Liver (tissue), 3 donors: ENCODE measurements at regions not wholly inside any gene's neighbourhood (a gene's known extent, or its start where the extent isn't known, plus 50 kb on each side); places are given as distances from the start of the nearest gene placed in this dataset.

Experiments
- EGR1 ChIP-seq, 2 donors: IDR thresholded peaks; 2 replicates each; pipeline ENCODE4 v1.6.1; 2016 to 2018; ENCODE audit warnings: antibody characterized with exemption in 2 of 2, low read depth in 2 of 2
- GABPA ChIP-seq, 2 donors: IDR thresholded peaks in 1 of 2; conservative IDR thresholded peaks in 1 of 2; 2 replicates each; pipeline ENCODE4 v1.6.1; 2016; ENCODE audit warnings: antibody characterized with exemption in 2 of 2, mild to moderate bottlenecking in 1 of 2, moderate library complexity in 1 of 2
- HNF4A ChIP-seq, 2 donors: conservative IDR thresholded peaks; 2 replicates each; pipeline ENCODE4 v1.6.1; 2016; ENCODE audit warnings: antibody characterized with exemption in 2 of 2, mild to moderate bottlenecking in 2 of 2
- RAD21 ChIP-seq, 2 donors: IDR thresholded peaks; 2 replicates each; pipeline ENCODE4 v1.6.1; 2016; ENCODE audit warnings: antibody characterized with exemption in 2 of 2, mild to moderate bottlenecking in 2 of 2
- RXRA ChIP-seq, 2 donors: IDR thresholded peaks; 2 replicates each; pipeline ENCODE4 v1.6.1; 2017 to 2018; ENCODE audit warnings: antibody characterized with exemption in 2 of 2, mild to moderate bottlenecking in 1 of 2
- SP1 ChIP-seq: IDR thresholded peaks from 2 replicates; pipeline ENCODE4 v1.6.1; 2018; ENCODE audit warnings: antibody characterized with exemption, mild to moderate bottlenecking
- TAF1 ChIP-seq: conservative IDR thresholded peaks from 2 replicates; pipeline ENCODE4 v1.6.1; 2016; ENCODE audit warnings: antibody characterized with exemption, mild to moderate bottlenecking
- YY1 ChIP-seq: IDR thresholded peaks from 2 replicates; pipeline ENCODE4 v1.6.1; 2016; ENCODE audit warnings: antibody characterized with exemption, mild to moderate bottlenecking
- TF ChIP-seq, protein P1 (sequence below): fragments of 150-350 bp; IDR thresholded peaks from 2 replicates; pipeline ENCODE4 v1.5.1; 2017; ENCODE audit warnings: improper control_type of control experiment, low read depth, low read length; ENCODE audit not compliant: missing input control
- TF ChIP-seq, protein P2 (sequence below): IDR thresholded peaks from 2 replicates; pipeline ENCODE4 v1.6.1; 2016; ENCODE audit warnings: antibody characterized with exemption
- TF ChIP-seq, protein P3 (sequence below): IDR thresholded peaks from 2 replicates; pipeline ENCODE4 v1.6.1; 2016; ENCODE audit warnings: antibody characterized with exemption, mild to moderate bottlenecking
- TF ChIP-seq, protein P4 (sequence below): IDR thresholded peaks from 2 replicates; pipeline ENCODE4 v1.6.1; 2016; ENCODE audit warnings: antibody characterized with exemption
- TF ChIP-seq, protein P5 (sequence below): IDR thresholded peaks from 2 replicates; pipeline ENCODE4 v1.6.1; 2016; ENCODE audit warnings: antibody characterized with exemption
- donor health status: healthy.
- donor health status: healthy.

DNA sequence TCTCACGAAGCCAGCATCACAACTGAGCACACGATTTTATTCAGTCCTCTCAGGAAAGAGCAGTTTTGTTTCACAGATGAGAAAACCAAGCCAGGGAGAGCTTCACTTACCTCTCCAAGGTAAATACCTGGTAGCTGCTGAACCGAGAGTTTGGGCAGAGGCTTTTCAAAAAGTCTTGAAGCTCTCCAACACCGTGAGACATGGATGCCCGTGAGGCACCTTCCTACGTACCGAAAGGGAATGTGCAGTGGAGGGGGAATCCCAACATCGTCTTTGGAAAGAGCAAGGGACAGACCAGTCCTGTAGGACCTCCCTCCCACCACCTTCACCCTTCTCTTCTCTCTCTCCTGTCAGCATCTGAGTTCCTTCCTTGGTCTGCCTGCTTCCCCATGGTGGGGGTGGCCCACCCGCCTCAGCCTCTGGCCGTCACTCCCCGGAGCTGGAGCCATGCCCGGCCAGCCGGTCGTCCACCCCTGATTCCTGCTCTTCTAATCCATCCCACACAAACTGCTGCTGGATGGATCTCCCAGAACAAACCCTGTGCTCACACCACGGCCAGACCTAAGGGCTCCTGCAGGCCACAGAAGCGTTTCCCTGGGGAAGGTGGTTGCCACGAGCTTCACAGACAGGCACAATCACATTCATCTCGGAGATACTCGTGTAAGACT lies 97.3 kb upstream of the SNTG2 start:
- TF ChIP-seq, protein P1, sequence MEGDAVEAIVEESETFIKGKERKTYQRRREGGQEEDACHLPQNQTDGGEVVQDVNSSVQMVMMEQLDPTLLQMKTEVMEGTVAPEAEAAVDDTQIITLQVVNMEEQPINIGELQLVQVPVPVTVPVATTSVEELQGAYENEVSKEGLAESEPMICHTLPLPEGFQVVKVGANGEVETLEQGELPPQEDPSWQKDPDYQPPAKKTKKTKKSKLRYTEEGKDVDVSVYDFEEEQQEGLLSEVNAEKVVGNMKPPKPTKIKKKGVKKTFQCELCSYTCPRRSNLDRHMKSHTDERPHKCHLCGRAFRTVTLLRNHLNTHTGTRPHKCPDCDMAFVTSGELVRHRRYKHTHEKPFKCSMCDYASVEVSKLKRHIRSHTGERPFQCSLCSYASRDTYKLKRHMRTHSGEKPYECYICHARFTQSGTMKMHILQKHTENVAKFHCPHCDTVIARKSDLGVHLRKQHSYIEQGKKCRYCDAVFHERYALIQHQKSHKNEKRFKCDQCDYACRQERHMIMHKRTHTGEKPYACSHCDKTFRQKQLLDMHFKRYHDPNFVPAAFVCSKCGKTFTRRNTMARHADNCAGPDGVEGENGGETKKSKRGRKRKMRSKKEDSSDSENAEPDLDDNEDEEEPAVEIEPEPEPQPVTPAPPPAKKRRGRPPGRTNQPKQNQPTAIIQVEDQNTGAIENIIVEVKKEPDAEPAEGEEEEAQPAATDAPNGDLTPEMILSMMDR: no peak
- TF ChIP-seq, protein P2, sequence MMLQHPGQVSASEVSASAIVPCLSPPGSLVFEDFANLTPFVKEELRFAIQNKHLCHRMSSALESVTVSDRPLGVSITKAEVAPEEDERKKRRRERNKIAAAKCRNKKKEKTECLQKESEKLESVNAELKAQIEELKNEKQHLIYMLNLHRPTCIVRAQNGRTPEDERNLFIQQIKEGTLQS: no peak
- TF ChIP-seq, protein P3, sequence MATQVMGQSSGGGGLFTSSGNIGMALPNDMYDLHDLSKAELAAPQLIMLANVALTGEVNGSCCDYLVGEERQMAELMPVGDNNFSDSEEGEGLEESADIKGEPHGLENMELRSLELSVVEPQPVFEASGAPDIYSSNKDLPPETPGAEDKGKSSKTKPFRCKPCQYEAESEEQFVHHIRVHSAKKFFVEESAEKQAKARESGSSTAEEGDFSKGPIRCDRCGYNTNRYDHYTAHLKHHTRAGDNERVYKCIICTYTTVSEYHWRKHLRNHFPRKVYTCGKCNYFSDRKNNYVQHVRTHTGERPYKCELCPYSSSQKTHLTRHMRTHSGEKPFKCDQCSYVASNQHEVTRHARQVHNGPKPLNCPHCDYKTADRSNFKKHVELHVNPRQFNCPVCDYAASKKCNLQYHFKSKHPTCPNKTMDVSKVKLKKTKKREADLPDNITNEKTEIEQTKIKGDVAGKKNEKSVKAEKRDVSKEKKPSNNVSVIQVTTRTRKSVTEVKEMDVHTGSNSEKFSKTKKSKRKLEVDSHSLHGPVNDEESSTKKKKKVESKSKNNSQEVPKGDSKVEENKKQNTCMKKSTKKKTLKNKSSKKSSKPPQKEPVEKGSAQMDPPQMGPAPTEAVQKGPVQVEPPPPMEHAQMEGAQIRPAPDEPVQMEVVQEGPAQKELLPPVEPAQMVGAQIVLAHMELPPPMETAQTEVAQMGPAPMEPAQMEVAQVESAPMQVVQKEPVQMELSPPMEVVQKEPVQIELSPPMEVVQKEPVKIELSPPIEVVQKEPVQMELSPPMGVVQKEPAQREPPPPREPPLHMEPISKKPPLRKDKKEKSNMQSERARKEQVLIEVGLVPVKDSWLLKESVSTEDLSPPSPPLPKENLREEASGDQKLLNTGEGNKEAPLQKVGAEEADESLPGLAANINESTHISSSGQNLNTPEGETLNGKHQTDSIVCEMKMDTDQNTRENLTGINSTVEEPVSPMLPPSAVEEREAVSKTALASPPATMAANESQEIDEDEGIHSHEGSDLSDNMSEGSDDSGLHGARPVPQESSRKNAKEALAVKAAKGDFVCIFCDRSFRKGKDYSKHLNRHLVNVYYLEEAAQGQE: no peak
- TF ChIP-seq GABPA (IDR thresholded peaks at IDR 0.05 in 1 of 2, conservative IDR thresholded peaks at IDR 0.05 in 1 of 2) (no peak), EGR1 (IDR thresholded peaks at IDR 0.05; ENCODE audit: low read depth in 2 of 2) (no peak), YY1 (no peak), TAF1 (no peak), SP1 (no peak), RAD21 (IDR thresholded peaks at IDR 0.05) (no peak), HNF4A (conservative IDR thresholded peaks at IDR 0.05) (no peak), RXRA (IDR thresholded peaks at IDR 0.05) (no peak)
- TF ChIP-seq, protein P4, sequence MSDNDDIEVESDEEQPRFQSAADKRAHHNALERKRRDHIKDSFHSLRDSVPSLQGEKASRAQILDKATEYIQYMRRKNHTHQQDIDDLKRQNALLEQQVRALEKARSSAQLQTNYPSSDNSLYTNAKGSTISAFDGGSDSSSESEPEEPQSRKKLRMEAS: no peak
- TF ChIP-seq, protein P5, sequence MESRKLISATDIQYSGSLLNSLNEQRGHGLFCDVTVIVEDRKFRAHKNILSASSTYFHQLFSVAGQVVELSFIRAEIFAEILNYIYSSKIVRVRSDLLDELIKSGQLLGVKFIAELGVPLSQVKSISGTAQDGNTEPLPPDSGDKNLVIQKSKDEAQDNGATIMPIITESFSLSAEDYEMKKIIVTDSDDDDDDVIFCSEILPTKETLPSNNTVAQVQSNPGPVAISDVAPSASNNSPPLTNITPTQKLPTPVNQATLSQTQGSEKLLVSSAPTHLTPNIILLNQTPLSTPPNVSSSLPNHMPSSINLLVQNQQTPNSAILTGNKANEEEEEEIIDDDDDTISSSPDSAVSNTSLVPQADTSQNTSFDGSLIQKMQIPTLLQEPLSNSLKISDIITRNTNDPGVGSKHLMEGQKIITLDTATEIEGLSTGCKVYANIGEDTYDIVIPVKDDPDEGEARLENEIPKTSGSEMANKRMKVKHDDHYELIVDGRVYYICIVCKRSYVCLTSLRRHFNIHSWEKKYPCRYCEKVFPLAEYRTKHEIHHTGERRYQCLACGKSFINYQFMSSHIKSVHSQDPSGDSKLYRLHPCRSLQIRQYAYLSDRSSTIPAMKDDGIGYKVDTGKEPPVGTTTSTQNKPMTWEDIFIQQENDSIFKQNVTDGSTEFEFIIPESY: no peak
